HEK293T (cell line): ENCODE measurements at regions not wholly inside any gene's neighbourhood (a gene's known extent, or its start where the extent isn't known, plus 50 kb on each side); places are given as distances from the start of the nearest gene placed in this dataset.

Experiments used
- CTCF ChIA-PET: fragments of 350-600 bp; formaldehyde crosslinking; extraction: SDS; loops from one replicate; lab custom pipeline; 2021; ENCODE audit warnings: antibody characterized with exemption, inconsistent platforms; lab: Yijun Ruan, JAX
- POLR2A ChIA-PET: fragments of 350-600 bp; formaldehyde crosslinking; extraction: SDS; loops from one replicate; lab custom pipeline; 2020; ENCODE audit warnings: antibody characterized with exemption, inconsistent platforms; lab: Yijun Ruan, JAX
- DNase-seq: peaks from one replicate; pipeline ENCODE4 v3.0.0; 2012; ENCODE audit warnings: mixed read lengths; ENCODE audit errors: extremely low spot score
- ARNT ChIP-seq: fragments of 450-650 bp; IDR thresholded peaks from 2 replicates; pipeline ENCODE4 v1.6.1; 2017; ENCODE audit warnings: mild to moderate bottlenecking
- BHLHE40 ChIP-seq: fragments of 450-650 bp; IDR thresholded peaks from 2 replicates; pipeline ENCODE4 v1.6.1; 2016; ENCODE audit warnings: mild to moderate bottlenecking, moderate library complexity, borderline replicate concordance
- CTBP1 ChIP-seq: fragments of 450-650 bp; IDR thresholded peaks from 2 replicates; pipeline ENCODE4 v1.6.1; 2016; ENCODE audit warnings: borderline replicate concordance
- ELF4 ChIP-seq: fragments of 450-650 bp; IDR thresholded peaks from 2 replicates; pipeline ENCODE4 v1.6.1; 2017; ENCODE audit warnings: antibody characterized with exemption
- FOXA1 ChIP-seq: fragments of 450-650 bp; IDR thresholded peaks from 2 replicates; pipeline ENCODE4 v1.6.1; 2016; ENCODE audit warnings: mild to moderate bottlenecking
- FOXK2 ChIP-seq: fragments of 450-650 bp; IDR thresholded peaks from 2 replicates; pipeline ENCODE4 v1.6.1; 2016; ENCODE audit warnings: mild to moderate bottlenecking
- FOXM1 ChIP-seq: fragments of 450-650 bp; IDR thresholded peaks from 2 replicates; pipeline ENCODE4 v1.6.1; 2017; ENCODE audit warnings: mild to moderate bottlenecking, borderline replicate concordance
- HDGF ChIP-seq: fragments of 450-650 bp; IDR thresholded peaks from 2 replicates; pipeline ENCODE4 v1.6.1; 2017; ENCODE audit warnings: antibody characterized with exemption, borderline replicate concordance
- L3MBTL2 ChIP-seq: fragments of 450-650 bp; conservative IDR thresholded peaks from 2 replicates; pipeline ENCODE4 v1.6.1; 2016; ENCODE audit warnings: mild to moderate bottlenecking
- LEF1 ChIP-seq: fragments of 450-650 bp; IDR thresholded peaks from 2 replicates; pipeline ENCODE4 v1.6.1; 2017; ENCODE audit warnings: mild to moderate bottlenecking, borderline replicate concordance
- NFRKB ChIP-seq: fragments of 450-650 bp; IDR thresholded peaks from 2 replicates; pipeline ENCODE4 v1.6.1; 2016; ENCODE audit warnings: mild to moderate bottlenecking, moderate library complexity
- PKNOX1 ChIP-seq: fragments of 450-650 bp; IDR thresholded peaks from 2 replicates; pipeline ENCODE4 v1.6.1; 2016
- SP1 ChIP-seq: fragments of 450-650 bp; IDR thresholded peaks from 2 replicates; pipeline ENCODE4 v1.6.1; 2017
- SUZ12 ChIP-seq: fragments of 450-650 bp; IDR thresholded peaks from 2 replicates; pipeline ENCODE4 v1.6.1; 2016; ENCODE audit warnings: mild to moderate bottlenecking
- TARDBP ChIP-seq: fragments of 450-650 bp; IDR thresholded peaks from 2 replicates; pipeline ENCODE4 v1.6.1; 2016
- ZNF384 ChIP-seq: fragments of 450-650 bp; IDR thresholded peaks from 2 replicates; pipeline ENCODE4 v1.6.1; 2016

GRCh38 chr2:171227066-171227782 lies 66.5 kb upstream of the TLK1 start:
- no peak for DNase-seq
- POLR2A ChIA-PET, result no interaction called here
- TF ChIP-seq PKNOX1 (no peak), ARNT (no peak), CTBP1 (no peak), SUZ12 (no peak), TARDBP (no peak), SP1 (no peak)
- CTCF ChIA-PET, result no interaction called here

- TF ChIP-seq NFRKB (no peak), ARNT (no peak), SP1 (no peak), LEF1 (no peak), BHLHE40 (no peak), TARDBP (no peak), FOXM1 (no peak), FOXK2 (no peak), L3MBTL2 (no peak), PKNOX1 (no peak), FOXA1 (no peak), CTBP1 (no peak), HDGF (no peak), SUZ12 (no peak), ELF4 (no peak), ZNF384 (no peak)
- CTCF ChIA-PET, result no interaction called here
Observed at GRCh38 chr2:171226461-171226860, 65.8 kb upstream of the TLK1 start.

GRCh38 chr2:171225989-171226388 lies 65.3 kb upstream of the TLK1 start:
- ChIA-PET CTCF (no interaction called here), POLR2A (no interaction called here)
- TF ChIP-seq CTBP1, result no peak
- no peak for TF ChIP-seq FOXA1
- TF ChIP-seq ARNT, result no peak
- no peak for TF ChIP-seq TARDBP
- no peak for DNase-seq

More at GRCh38 chr2:171226461-171226860, 65.8 kb upstream of the TLK1 start:
- POLR2A ChIA-PET, result no interaction called here
- no peak for DNase-seq

GRCh38 chr2:171225302-171225980 lies 64.7 kb upstream of the TLK1 start:
- ChIA-PET POLR2A (no interaction called here), CTCF (no interaction called here)
- TF ChIP-seq L3MBTL2, result no peak
- TF ChIP-seq FOXA1, result no peak
- no peak for TF ChIP-seq TARDBP
- no peak for TF ChIP-seq FOXK2
- no peak for TF ChIP-seq SUZ12
- no peak for TF ChIP-seq HDGF
- no peak for TF ChIP-seq ELF4
- no peak for TF ChIP-seq NFRKB
- no peak for TF ChIP-seq ZNF384
- TF ChIP-seq FOXM1, result no peak
- no peak for TF ChIP-seq ARNT
- no peak for TF ChIP-seq PKNOX1
- no peak for TF ChIP-seq BHLHE40
- TF ChIP-seq CTBP1, result no peak
- TF ChIP-seq LEF1, result no peak
- TF ChIP-seq SP1, result no peak
- no peak for DNase-seq

- ChIA-PET CTCF (no interaction called here), POLR2A (no interaction called here)
- DNase-seq, result no peak
- TF ChIP-seq L3MBTL2 (no peak), ARNT (no peak), FOXA1 (no peak), TARDBP (no peak), ZNF384 (no peak)
Observed at GRCh38 chr2:171217330-171217729, 56.6 kb upstream of the TLK1 start.

- ChIA-PET CTCF (no interaction called here), POLR2A (no interaction called here)
- no peak for TF ChIP-seq PKNOX1
- no peak for TF ChIP-seq SP1
- no peak for TF ChIP-seq FOXM1
- TF ChIP-seq BHLHE40, result no peak
- TF ChIP-seq CTBP1, result no peak
- TF ChIP-seq TARDBP, result no peak
- TF ChIP-seq FOXK2, result no peak
- TF ChIP-seq FOXA1, result no peak
- no peak for TF ChIP-seq ELF4
- no peak for TF ChIP-seq L3MBTL2
- TF ChIP-seq LEF1, result no peak
- no peak for TF ChIP-seq SUZ12
- TF ChIP-seq NFRKB, result no peak
- TF ChIP-seq ZNF384, result no peak
- no peak for TF ChIP-seq HDGF
- DNase-seq, result no peak
Observed at GRCh38 chr2:171216631-171217030, 55.9 kb upstream of the TLK1 start.
